ENCODE measurements at regions not wholly inside any gene's neighbourhood (a gene's known extent, or its start where the extent isn't known, plus 50 kb on each side); places are given as distances from the start of the nearest gene placed in this dataset.

GRCh38 chr14:84001023-84001422, 1528.9 kb upstream of the FLRT2 start:
- no peak for DNase-seq (ENCODE audit: low read depth)

- DNase-seq (ENCODE audit: low read depth): no peak
Observed at GRCh38 chr14:84003346-84003745, 1526.6 kb upstream of the FLRT2 start.

GRCh38 chr14:84006643-84007155, 1523.2 kb upstream of the FLRT2 start:
- DNase-seq (ENCODE audit: low read depth): peak; percentile 1

- peak; percentile 20 for DNase-seq (ENCODE audit: low read depth)
Observed at GRCh38 chr14:84013424-84013823, 1516.5 kb upstream of the FLRT2 start.

DNA sequence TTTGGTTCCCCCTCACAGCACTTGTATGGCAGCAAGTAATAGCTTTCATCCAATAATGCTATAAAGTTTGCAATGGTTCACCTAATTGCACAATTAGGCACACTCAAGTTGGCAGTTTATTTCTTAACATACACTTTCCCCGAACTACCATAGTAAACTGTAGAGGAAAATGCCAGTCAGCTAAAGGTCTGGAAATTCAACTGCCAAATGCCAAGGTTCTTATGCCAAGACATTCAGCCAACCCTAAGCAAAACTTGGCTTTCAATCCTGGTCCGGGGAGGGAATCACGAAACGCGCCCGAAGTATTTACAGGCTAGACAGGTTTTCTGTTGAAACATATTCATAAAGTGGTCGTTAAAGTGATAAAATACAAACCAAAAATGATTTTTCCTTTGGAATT, 1512.4 kb upstream of the FLRT2 start:
- DNase-seq (ENCODE audit: low read depth): no peak

- no peak for DNase-seq (ENCODE audit: low read depth)
Observed at GRCh38 chr14:84021433-84021832, 1508.5 kb upstream of the FLRT2 start.

- no peak for DNase-seq (ENCODE audit: low read depth)
Observed at GRCh38 chr14:84024231-84024820, 1505.6 kb upstream of the FLRT2 start.

DNA sequence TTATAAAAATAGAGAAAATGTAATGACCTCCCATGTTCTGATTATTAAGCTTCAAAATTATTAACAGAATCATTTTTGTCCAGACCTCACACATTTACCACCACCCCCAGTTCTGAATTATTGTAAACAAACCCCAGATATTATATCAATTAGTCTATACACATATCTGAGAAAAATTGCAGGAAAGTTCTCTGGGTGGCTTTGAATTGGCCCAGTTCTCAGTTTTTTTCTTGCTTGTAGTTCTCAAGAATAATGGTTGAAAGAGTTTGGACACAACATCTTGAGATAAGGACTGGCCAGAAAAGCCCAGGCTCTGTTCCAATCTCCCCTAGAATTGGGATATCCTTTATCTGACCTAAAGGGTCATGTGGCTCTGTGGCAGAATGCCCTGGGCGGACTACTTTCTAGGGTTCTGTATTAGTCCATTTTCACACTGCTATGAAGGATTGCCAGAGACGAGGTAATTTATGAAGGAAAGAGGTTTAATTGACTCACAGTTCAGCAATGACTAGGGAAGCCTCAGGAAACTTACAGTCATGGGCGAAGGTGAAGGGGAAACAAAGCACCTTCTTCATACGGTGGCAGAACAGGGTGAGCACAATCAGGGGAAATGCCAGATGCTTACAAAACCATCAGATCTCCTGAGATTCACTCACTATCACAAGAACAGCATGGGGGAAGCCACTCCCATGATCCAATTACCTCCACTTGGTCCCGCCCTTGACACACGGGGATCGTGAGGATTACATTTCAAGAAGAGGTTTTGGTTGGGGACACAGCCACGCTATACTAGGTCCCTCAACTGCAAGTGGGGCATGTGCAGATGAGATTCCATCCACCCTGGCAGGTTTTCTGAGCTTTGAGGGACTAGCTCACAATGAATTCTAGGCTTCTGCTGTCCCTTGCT, 1504.6 kb upstream of the FLRT2 start:
- no peak for DNase-seq (ENCODE audit: low read depth)

GRCh38 chr14:84027351-84027750, 1502.6 kb upstream of the FLRT2 start:
- DNase-seq (ENCODE audit: low read depth): no peak

DNA sequence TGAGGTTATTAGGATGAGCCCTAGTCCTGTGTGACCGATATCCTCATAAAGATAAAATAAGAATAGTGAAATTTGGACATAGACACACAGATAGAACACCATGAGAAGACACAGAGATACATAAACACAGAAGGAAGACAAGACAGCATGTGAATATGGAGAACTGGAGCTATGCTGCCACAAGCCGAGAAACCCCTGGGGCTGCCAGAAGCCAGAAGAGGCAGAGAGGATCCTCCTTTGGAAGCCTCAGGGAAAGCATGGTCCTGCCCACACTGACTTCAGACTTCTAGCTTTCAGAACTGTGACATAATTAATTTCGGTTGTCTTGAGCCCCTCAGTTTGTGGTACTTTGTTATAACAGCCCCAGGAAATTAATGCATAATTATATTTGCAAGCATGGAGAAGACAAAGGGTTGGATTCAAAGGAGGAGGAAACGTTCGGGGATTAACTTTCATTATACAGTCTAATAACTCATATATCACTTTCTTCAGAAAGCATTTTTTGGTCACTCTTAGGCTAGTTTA, 1501.8 kb upstream of the FLRT2 start:
- DNase-seq (ENCODE audit: low read depth): no peak

GRCh38 chr14:84029246-84029645, 1500.7 kb upstream of the FLRT2 start:
- no peak for DNase-seq (ENCODE audit: low read depth)

DNA sequence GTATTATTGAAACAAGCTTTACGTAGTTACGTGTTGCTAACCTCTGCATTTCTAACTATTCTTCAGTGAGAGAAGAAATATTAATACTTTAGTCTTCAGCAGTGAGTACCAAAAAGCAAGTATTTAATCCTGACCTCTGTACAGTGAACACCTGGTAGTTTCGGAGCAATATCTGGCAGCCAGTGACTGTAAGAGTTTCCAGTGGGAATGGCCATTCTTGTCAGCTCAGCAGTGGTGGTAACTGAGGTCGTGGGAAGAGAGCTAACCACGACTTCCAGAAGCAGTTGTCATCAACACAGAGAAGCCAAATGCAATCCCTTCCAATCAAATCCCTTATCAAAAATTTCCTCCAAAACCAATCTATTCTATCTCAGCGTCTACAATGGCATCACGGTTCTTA, 1500.2 kb upstream of the FLRT2 start:
- no peak for DNase-seq (ENCODE audit: low read depth)

GRCh38 chr14:84036840-84037239, 1493.1 kb upstream of the FLRT2 start:
- DNase-seq (ENCODE audit: low read depth): peak; percentile 86

- DNase-seq (ENCODE audit: low read depth): no peak
Observed at GRCh38 chr14:84037593-84037992, 1492.4 kb upstream of the FLRT2 start.

DNA sequence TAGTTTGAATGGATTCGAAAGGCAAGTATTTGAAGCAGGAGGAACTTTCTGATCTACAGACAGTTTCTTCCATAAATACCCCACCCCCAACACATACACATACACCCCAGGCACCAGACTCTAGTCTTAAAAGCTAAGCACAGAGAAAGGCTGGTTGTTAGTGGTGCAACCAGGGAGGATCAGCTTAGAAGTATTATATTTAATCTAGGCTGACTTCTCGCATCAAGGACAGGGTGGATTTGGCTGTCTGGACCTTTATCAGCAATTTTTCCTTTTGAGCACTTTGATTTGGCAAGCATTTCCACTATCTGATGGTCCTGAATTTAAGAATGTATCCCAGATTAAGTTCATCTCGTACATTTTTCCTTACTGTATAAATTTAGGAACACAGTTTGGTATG, 1489.8 kb upstream of the FLRT2 start:
- no peak for DNase-seq (ENCODE audit: low read depth)

GRCh38 chr14:84041421-84041820, 1488.5 kb upstream of the FLRT2 start:
- DNase-seq (ENCODE audit: low read depth): peak; percentile 21

DNA sequence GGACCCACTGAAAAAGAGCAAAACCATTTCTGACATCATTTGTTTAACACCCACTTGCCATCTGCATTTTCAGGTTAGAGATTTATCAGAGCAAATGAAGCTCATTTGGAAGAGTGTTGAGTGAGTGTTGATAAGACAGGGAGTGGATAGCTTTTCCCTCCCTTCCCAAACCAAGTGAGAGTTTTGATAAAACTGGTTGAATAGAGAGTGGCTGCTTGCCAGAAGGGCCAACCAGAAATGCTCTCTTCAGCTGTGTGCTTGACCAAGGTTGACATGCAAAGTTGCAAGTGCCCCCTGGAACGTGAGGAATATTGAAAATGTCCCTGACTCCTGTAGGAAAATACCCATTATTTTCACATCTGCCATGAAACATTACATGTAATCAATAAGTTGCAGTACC, 1487.0 kb upstream of the FLRT2 start:
- no peak for DNase-seq (ENCODE audit: low read depth)

GRCh38 chr14:84064316-84065125, 1465.4 kb upstream of the FLRT2 start:
- DNase-seq (ENCODE audit: low read depth): no peak

- DNase-seq (ENCODE audit: low read depth): no peak
Observed at GRCh38 chr14:84065811-84066210, 1464.1 kb upstream of the FLRT2 start.

- no peak for DNase-seq (ENCODE audit: low read depth)
Observed at GRCh38 chr14:84068288-84068687, 1461.7 kb upstream of the FLRT2 start.

GRCh38 chr14:84071061-84071460, 1458.9 kb upstream of the FLRT2 start:
- no peak for DNase-seq (ENCODE audit: low read depth)

DNA sequence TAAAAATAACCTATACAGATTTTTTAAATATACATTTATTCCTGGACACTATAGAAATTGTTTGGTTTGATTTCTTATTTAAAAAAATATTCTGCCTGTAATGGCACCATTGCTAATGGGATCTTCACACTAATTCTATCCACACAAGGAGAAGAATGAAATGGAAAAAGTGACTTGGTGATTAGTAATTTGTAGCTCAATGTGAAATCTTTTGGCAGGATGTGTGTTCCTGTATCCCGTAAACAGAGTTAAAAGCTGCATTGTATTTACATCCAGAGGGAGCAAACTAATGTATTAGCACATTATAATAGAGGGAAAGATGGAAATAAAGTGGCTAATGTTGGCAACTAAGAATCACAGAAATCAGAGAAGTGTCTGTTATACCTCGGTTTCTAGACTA, 1455.3 kb upstream of the FLRT2 start:
- DNase-seq (ENCODE audit: low read depth): no peak

Data from iris pigment epithelial cell (primary cell).